ENCODE measurements at regions not wholly inside any gene's neighbourhood (a gene's known extent, or its start where the extent isn't known, plus 50 kb on each side); places are given as distances from the start of the nearest gene placed in this dataset.

GRCh38 chr1:5342830-5343229, 649.4 kb downstream of the NPHP4 start:
- no peak for TF ChIP-seq EZH2 (IDR thresholded peaks at IDR 0.05; ENCODE audit: borderline replicate concordance, insufficient read depth, low read depth, low read length, poor library complexity, severe bottlenecking)
- TF ChIP-seq, protein P1, sequence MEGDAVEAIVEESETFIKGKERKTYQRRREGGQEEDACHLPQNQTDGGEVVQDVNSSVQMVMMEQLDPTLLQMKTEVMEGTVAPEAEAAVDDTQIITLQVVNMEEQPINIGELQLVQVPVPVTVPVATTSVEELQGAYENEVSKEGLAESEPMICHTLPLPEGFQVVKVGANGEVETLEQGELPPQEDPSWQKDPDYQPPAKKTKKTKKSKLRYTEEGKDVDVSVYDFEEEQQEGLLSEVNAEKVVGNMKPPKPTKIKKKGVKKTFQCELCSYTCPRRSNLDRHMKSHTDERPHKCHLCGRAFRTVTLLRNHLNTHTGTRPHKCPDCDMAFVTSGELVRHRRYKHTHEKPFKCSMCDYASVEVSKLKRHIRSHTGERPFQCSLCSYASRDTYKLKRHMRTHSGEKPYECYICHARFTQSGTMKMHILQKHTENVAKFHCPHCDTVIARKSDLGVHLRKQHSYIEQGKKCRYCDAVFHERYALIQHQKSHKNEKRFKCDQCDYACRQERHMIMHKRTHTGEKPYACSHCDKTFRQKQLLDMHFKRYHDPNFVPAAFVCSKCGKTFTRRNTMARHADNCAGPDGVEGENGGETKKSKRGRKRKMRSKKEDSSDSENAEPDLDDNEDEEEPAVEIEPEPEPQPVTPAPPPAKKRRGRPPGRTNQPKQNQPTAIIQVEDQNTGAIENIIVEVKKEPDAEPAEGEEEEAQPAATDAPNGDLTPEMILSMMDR (IDR thresholded peaks at IDR 0.05): no peak
- no peaks in the 10 kb centered on the region for H3K36me3 ChIP-seq (replicated peaks in 1 of 2; ENCODE audit: control extremely low read depth in 1 of 2, control insufficient read depth in 1 of 2, extremely low read depth in 1 of 2, insufficient read depth in 2 of 2, low read length in 1 of 2)
- H3K27ac ChIP-seq (ENCODE audit: low read length in 2 of 2): no peak overlapping the region
- H2AFZ ChIP-seq (ENCODE audit: insufficient read depth, low read depth, low read length, poor library complexity, severe bottlenecking): no peak overlapping the region
- peaks cover 0 to 14% (median 0%) of the 10 kb centered on the region in 3 donors for H3K9me3 ChIP-seq (ENCODE audit: control extremely low read depth in 1 of 3, control insufficient read depth in 2 of 3, insufficient read depth in 1 of 3, low read length in 2 of 3)
- no peak overlapping the region for H3K4me2 ChIP-seq (replicated peaks; ENCODE audit: low read depth, low read length, poor library complexity, severe bottlenecking)
- intact Hi-C loops (cut with micrococcal nuclease): no loop called here
- H4K20me1 ChIP-seq (ENCODE audit: control insufficient read depth, insufficient read depth, low read length, poor library complexity, severe bottlenecking): no peaks in the 10 kb centered on the region
- ChIA-PET CTCF (no interaction called here), POLR2A (no interaction called here)
- no peak for ATAC-seq (ENCODE audit: low read depth)
- H3K4me3 Mint-ChIP-seq: no peak overlapping the region
- H3K27ac Mint-ChIP-seq: no peak overlapping the region
- no peaks in the 10 kb centered on the region for H3K79me2 ChIP-seq (ENCODE audit: control insufficient read depth, insufficient read depth, low read length)
- H3K4me3 ChIP-seq (ENCODE audit: control extremely low read depth in 1 of 5, extremely low read depth in 1 of 5, insufficient read depth in 1 of 5, low read depth in 2 of 5, low read length in 4 of 5): no peak overlapping the region
- H3K9ac ChIP-seq (ENCODE audit: low read length): no peak overlapping the region
- H3K4me1 ChIP-seq (ENCODE audit: control insufficient read depth in 2 of 2, insufficient read depth in 2 of 2, low read length in 2 of 2): no peaks in the 10 kb centered on the region
- H3K4me1 Mint-ChIP-seq: no peaks in the 10 kb centered on the region
- no peaks in the 10 kb centered on the region for H3K9me3 Mint-ChIP-seq (ENCODE audit: insufficient read depth)
- no peaks in the 10 kb centered on the region for H3K27me3 Mint-ChIP-seq
- no peaks in the 10 kb centered on the region for H3K27me3 ChIP-seq (replicated peaks in 1 of 4; ENCODE audit: control extremely low read depth in 1 of 4, control insufficient read depth in 3 of 4, insufficient read depth in 4 of 4, low read length in 3 of 4)
- WGBS (ENCODE audit: insufficient coverage): 91% methylated on average over 10 of the region's 11 CpGs
- DNase-seq: no peak

GRCh38 chr1:5342172-5342571, 650.1 kb downstream of the NPHP4 start:
- WGBS (ENCODE audit: insufficient coverage): 82% methylated on average over 8 of the region's 8 CpGs
- no peak overlapping the region for H3K9ac ChIP-seq (ENCODE audit: low read length)
- H3K27me3 Mint-ChIP-seq: no peaks in the 10 kb centered on the region
- H2AFZ ChIP-seq (ENCODE audit: insufficient read depth, low read depth, low read length, poor library complexity, severe bottlenecking): no peak overlapping the region
- H3K27me3 ChIP-seq (replicated peaks in 1 of 4; ENCODE audit: control extremely low read depth in 1 of 4, control insufficient read depth in 3 of 4, insufficient read depth in 4 of 4, low read length in 3 of 4): no peaks in the 10 kb centered on the region
- peaks cover 0 to 9% (median 0%) of the 10 kb centered on the region in 3 donors for H3K9me3 ChIP-seq (ENCODE audit: control extremely low read depth in 1 of 3, control insufficient read depth in 2 of 3, insufficient read depth in 1 of 3, low read length in 2 of 3)
- DNase-seq: no peak
- H3K27ac ChIP-seq (ENCODE audit: low read length in 2 of 2): no peak overlapping the region
- no peaks in the 10 kb centered on the region for H3K36me3 ChIP-seq (replicated peaks in 1 of 2; ENCODE audit: control extremely low read depth in 1 of 2, control insufficient read depth in 1 of 2, extremely low read depth in 1 of 2, insufficient read depth in 2 of 2, low read length in 1 of 2)
- TF ChIP-seq, protein P1 (IDR thresholded peaks at IDR 0.05): no peak
- intact Hi-C loops (cut with micrococcal nuclease): no loop called here
- H3K4me1 ChIP-seq (ENCODE audit: control insufficient read depth in 2 of 2, insufficient read depth in 2 of 2, low read length in 2 of 2): no peaks in the 10 kb centered on the region
- no peaks in the 10 kb centered on the region for H4K20me1 ChIP-seq (ENCODE audit: control insufficient read depth, insufficient read depth, low read length, poor library complexity, severe bottlenecking)
- H3K9me3 Mint-ChIP-seq (ENCODE audit: insufficient read depth): no peaks in the 10 kb centered on the region
- H3K4me3 Mint-ChIP-seq: no peak overlapping the region
- no peak overlapping the region for H3K4me3 ChIP-seq (ENCODE audit: control extremely low read depth in 1 of 5, extremely low read depth in 1 of 5, insufficient read depth in 1 of 5, low read depth in 2 of 5, low read length in 4 of 5)
- ChIA-PET CTCF (no interaction called here), POLR2A (no interaction called here)
- H3K79me2 ChIP-seq (ENCODE audit: control insufficient read depth, insufficient read depth, low read length): no peaks in the 10 kb centered on the region
- no peak overlapping the region for H3K4me2 ChIP-seq (replicated peaks; ENCODE audit: low read depth, low read length, poor library complexity, severe bottlenecking)
- H3K27ac Mint-ChIP-seq: no peak overlapping the region
- no peak for ATAC-seq (ENCODE audit: low read depth)
- H3K4me1 Mint-ChIP-seq: no peaks in the 10 kb centered on the region
